Upper lobe of left lung (tissue), 4 donors: ENCODE measurements at regions not wholly inside any gene's neighbourhood (a gene's known extent, or its start where the extent isn't known, plus 50 kb on each side); places are given as distances from the start of the nearest gene placed in this dataset.

Experiments
- POLR2A ChIP-seq, 4 donors: fragments of 450-650 bp; IDR thresholded peaks; one replicate each; pipeline ENCODE4 v1.5.1; 2016 to 2017; ENCODE audit warnings: antibody characterized with exemption in 4 of 4, mild to moderate bottlenecking in 2 of 4
- TF ChIP-seq, protein P1 (sequence below), 6 experiments: fragments of 450-650 bp in 4 of 6; fragments of 200-600 bp in 2 of 6; sonication (generic) in 2 of 6; IDR thresholded peaks; one replicate each; pipeline ENCODE4 v1.5.1; 2016 to 2019; ENCODE audit warnings: antibody characterized with exemption in 6 of 6

DNA sequence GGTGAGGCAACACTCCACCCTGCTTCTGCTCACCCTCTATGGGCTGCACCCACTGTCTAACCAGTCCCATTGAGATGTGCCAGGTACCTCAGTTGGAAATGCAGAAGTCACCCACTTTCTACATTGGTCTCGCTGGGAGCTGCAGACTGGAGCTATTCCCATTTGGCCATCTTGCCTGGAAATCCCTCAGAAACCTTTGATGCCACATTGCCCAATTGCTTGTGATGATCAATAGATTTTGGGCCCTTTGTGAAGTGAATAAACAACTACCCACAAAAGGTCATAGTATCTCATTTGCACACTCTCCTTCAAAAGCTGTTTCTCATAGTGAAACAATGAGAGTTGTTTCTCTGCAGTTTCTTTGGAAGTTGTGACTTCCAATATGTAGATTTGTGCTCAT lies 742.9 kb downstream of the INHBA start:
- TF ChIP-seq, protein P1, sequence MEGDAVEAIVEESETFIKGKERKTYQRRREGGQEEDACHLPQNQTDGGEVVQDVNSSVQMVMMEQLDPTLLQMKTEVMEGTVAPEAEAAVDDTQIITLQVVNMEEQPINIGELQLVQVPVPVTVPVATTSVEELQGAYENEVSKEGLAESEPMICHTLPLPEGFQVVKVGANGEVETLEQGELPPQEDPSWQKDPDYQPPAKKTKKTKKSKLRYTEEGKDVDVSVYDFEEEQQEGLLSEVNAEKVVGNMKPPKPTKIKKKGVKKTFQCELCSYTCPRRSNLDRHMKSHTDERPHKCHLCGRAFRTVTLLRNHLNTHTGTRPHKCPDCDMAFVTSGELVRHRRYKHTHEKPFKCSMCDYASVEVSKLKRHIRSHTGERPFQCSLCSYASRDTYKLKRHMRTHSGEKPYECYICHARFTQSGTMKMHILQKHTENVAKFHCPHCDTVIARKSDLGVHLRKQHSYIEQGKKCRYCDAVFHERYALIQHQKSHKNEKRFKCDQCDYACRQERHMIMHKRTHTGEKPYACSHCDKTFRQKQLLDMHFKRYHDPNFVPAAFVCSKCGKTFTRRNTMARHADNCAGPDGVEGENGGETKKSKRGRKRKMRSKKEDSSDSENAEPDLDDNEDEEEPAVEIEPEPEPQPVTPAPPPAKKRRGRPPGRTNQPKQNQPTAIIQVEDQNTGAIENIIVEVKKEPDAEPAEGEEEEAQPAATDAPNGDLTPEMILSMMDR (IDR thresholded peaks at IDR 0.05), result no peak
- no peak for TF ChIP-seq POLR2A (IDR thresholded peaks at IDR 0.05)
